ENCODE measurements at regions not wholly inside any gene's neighbourhood (a gene's known extent, or its start where the extent isn't known, plus 50 kb on each side); places are given as distances from the start of the nearest gene placed in this dataset.

DNA sequence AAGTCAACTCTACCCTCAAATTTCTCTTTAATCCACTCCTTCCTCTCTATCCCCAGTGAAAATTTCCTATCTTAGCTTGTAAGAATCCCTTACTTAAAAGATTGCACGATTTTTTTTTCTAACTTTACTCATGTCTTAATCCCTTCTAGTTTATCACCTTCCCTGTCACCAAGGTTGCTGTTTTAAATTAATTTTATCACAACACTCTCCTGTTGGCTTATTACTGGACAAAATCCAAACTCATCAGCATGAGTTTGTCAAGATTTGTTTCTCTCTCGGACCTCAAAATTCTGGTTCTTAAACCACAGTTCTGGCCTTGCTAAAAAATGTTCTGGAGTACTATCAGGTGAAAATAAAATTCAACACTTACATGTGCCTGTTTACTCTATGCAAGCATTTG is 959.1 kb upstream of the SLC10A2 start:
- no peaks in the 10 kb centered on the region for H4K20me1 ChIP-seq (ENCODE audit: insufficient read depth, low read length)
- ATAC-seq (ENCODE audit: low read depth) (no peak), DNase-seq (no peak)
- ChIA-PET CTCF (interaction anchor here (0.6 kb wide), 1 partner anchor 1094 kb away, joined by 3 read pairs; no protein-coding TSS in a partner anchor), POLR2A (ENCODE audit: unreplicated experiment) (no interaction called here)
- no peak overlapping the region for H3K14ac ChIP-seq (replicated peaks; ENCODE audit: low read depth, low read length)
- no TSS peak for BruUV-seq (replicated peaks)
- H2AK5ac ChIP-seq (ENCODE audit: low read depth, low read length), result no peak overlapping the region
- no peaks in the 10 kb centered on the region for H3K27me3 ChIP-seq (ENCODE audit: control insufficient read depth, insufficient read depth, low read length)
- H3K18ac ChIP-seq (ENCODE audit: low read depth, low read length), result no peak overlapping the region
- WGBS, 2 experiments (ENCODE audit: extremely low coverage in 2 of 2, insufficient read length in 1 of 2), result no CpG with 5 or more reads among the region's 2 CpGs
- H2BK15ac ChIP-seq (ENCODE audit: low read depth, low read length), result no peak overlapping the region
- no peak overlapping the region for H2BK5ac ChIP-seq (ENCODE audit: low read depth, low read length, poor library complexity, severe bottlenecking)
- H2AFZ ChIP-seq (replicated peaks; ENCODE audit: low read length, poor library complexity), result no peak overlapping the region
- no peak overlapping the region for H2AK9ac ChIP-seq (replicated peaks; ENCODE audit: low read depth, low read length, poor library complexity)
- dilution Hi-C loops (cut with HindIII; ENCODE audit: low sequenced_read_pairs, unreplicated experiment), result no loop called here
- TF ChIP-seq POLR2A (IDR thresholded peaks at IDR 0.05; ENCODE audit: low read depth, low read length) (no peak), SMC3 (IDR thresholded peaks at IDR 0.05; ENCODE audit: low read depth, low read length) (no peak)
- intact Hi-C loops (cut with micrococcal nuclease), result no loop called here
- H3K9me3 ChIP-seq (ENCODE audit: control insufficient read depth, insufficient read depth, low read length), result no peaks in the 10 kb centered on the region
- H3K4me3 ChIP-seq (ENCODE audit: insufficient read depth, low read depth, low read length), result no peak overlapping the region
- H3K9me1 ChIP-seq (ENCODE audit: insufficient read depth, low read length), result no peaks in the 10 kb centered on the region
- H3K36me3 ChIP-seq (ENCODE audit: control insufficient read depth, insufficient read depth, low read length), result no peaks in the 10 kb centered on the region
- H2BK120ac ChIP-seq (ENCODE audit: low read depth, low read length), result no peak overlapping the region
- H3K56ac ChIP-seq (ENCODE audit: extremely low read depth, insufficient read depth, low read length), result no peak overlapping the region
- no peaks in the 10 kb centered on the region for H3K79me1 ChIP-seq (ENCODE audit: low read depth in 1 of 2, low read length in 2 of 2)
- H4K91ac ChIP-seq (ENCODE audit: insufficient read depth, low read depth, low read length), result no peak overlapping the region
- H3K23ac ChIP-seq (ENCODE audit: low read depth, low read length), result no peak overlapping the region
- in situ Hi-C loops (cut with MboI; ENCODE audit: low sequenced_read_pairs), result no loop called here
- H3K4ac ChIP-seq (ENCODE audit: low read depth, low read length), result no peak overlapping the region
- H3K9ac ChIP-seq (ENCODE audit: low read depth, low read length), result no peak overlapping the region
- no peak overlapping the region for H3K4me2 ChIP-seq (ENCODE audit: low read depth, low read length)
- no peak overlapping the region for H3K27ac ChIP-seq (ENCODE audit: insufficient read depth, low read length)
- no peak overlapping the region for H4K8ac ChIP-seq (ENCODE audit: low read depth in 2 of 2, low read length in 2 of 2)
- H4K5ac ChIP-seq (ENCODE audit: low read depth, low read length), result no peak overlapping the region
- H2BK20ac ChIP-seq (ENCODE audit: low read depth, low read length), result no peak overlapping the region
- H3K4me1 ChIP-seq (ENCODE audit: control insufficient read depth, insufficient read depth, low read length), result no peaks in the 10 kb centered on the region

All from IMR-90 (cell line).